ENCODE measurements at regions not wholly inside any gene's neighbourhood (a gene's known extent, or its start where the extent isn't known, plus 50 kb on each side); places are given as distances from the start of the nearest gene placed in this dataset.

DNA sequence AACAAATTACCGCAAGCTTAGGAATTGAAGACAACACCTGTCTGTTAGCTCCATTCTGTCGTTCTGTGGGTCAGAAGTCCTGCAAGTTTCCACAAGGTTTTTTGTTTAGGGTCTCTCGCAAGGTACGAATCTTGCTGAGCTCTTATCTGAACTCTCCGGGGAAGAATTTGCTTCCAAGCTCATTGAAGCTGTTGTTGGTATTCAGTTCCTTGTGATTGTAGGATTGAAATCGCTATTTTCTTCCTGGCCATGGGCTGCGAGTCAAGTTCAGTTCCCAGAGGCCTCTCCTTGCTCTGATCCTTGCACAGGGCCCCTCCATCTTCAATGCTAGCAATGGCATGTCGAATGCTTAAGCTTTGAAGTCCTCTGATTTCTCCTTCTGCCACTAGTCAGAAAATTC lies 53.5 kb upstream of the CNTLN start:
- TF ChIP-seq POLR2AphosphoS5 (IDR thresholded peaks at IDR 0.05; ENCODE audit: low read depth, low read length), result no peak
- TF ChIP-seq, protein P1, sequence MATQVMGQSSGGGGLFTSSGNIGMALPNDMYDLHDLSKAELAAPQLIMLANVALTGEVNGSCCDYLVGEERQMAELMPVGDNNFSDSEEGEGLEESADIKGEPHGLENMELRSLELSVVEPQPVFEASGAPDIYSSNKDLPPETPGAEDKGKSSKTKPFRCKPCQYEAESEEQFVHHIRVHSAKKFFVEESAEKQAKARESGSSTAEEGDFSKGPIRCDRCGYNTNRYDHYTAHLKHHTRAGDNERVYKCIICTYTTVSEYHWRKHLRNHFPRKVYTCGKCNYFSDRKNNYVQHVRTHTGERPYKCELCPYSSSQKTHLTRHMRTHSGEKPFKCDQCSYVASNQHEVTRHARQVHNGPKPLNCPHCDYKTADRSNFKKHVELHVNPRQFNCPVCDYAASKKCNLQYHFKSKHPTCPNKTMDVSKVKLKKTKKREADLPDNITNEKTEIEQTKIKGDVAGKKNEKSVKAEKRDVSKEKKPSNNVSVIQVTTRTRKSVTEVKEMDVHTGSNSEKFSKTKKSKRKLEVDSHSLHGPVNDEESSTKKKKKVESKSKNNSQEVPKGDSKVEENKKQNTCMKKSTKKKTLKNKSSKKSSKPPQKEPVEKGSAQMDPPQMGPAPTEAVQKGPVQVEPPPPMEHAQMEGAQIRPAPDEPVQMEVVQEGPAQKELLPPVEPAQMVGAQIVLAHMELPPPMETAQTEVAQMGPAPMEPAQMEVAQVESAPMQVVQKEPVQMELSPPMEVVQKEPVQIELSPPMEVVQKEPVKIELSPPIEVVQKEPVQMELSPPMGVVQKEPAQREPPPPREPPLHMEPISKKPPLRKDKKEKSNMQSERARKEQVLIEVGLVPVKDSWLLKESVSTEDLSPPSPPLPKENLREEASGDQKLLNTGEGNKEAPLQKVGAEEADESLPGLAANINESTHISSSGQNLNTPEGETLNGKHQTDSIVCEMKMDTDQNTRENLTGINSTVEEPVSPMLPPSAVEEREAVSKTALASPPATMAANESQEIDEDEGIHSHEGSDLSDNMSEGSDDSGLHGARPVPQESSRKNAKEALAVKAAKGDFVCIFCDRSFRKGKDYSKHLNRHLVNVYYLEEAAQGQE (IDR thresholded peaks at IDR 0.05; ENCODE audit: insufficient read depth in 1 of 2, low read depth in 2 of 2, low read length in 2 of 2), result no peak
- no peak for TF ChIP-seq TAF1 (IDR thresholded peaks at IDR 0.05; ENCODE audit: borderline replicate concordance, insufficient read depth, low read length)
- TF ChIP-seq SIN3A (IDR thresholded peaks at IDR 0.05; ENCODE audit: borderline replicate concordance, insufficient read depth, low read length), result no peak
